ENCODE measurements at regions not wholly inside any gene's neighbourhood (a gene's known extent, or its start where the extent isn't known, plus 50 kb on each side); places are given as distances from the start of the nearest gene placed in this dataset.

DNA sequence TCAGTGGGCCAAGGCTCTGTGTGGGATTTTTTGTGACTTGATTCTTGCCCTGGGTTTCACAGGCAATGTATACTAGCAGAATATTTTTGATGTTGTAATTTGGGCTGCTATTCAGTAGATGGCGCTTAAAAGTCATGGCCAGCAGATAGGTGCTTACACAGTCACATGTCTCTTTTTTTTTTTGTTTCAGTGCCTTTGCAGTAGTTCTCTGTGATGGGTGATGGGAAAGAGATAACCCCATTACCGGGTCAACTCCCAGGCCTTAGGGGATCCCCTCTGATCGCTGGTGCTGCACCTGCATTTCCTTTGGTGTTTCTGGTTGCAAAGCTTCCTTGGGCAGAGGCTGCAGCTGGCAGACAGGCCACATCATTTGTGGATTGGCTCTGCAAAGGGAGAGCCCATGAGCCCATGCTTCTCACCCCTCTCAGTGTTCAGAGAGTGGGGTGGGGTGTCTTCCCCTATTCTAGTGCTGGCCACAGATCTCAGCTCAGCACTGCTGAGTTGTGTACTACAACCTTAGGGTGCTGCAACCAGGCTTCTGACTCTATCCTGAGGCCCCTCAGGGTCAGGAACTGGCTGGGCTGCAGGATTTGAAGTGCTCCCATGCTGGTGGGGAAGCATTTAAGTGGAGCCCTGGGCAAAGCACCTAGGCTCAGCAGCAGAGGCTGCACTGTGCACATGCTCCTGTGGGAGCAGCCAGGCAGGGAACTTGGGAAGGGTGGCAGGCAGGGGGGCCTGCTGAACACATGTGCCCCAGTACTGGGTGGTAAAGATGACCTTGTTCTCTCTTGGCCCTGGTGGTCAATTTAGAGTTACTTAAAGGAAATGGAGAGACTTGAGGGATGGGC lies 219.8 kb upstream of the SPHKAP start:
- H3K4me2 ChIP-seq (ENCODE audit: low read depth, low read length, poor library complexity, severe bottlenecking): no peak overlapping the region
- no peak overlapping the region for H3K27ac ChIP-seq (ENCODE audit: low read depth, low read length)
- H2AFZ ChIP-seq (ENCODE audit: low read depth, low read length, severe bottlenecking): no peak overlapping the region

DNA sequence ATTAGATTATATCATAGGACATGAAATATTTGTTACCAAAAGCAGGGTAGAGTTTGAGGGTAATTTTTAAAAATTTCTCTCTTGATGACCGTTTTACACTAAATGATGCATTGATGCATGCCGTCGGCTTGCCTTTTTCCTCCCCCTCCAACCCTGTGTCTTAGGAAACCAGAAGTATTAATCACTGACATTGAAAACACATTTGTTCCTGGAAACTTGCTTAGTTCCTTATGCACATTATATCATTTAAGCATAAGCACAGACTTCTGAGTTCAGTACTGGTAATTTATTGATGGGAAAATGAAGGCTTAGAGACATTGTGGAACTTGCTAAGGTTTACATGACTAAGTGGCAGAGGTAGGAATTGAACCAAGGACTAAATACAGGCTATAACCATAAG lies 206.3 kb upstream of the SPHKAP start:
- no peak overlapping the region for H3K4me2 ChIP-seq (ENCODE audit: low read depth, low read length, poor library complexity, severe bottlenecking)
- H3K9ac ChIP-seq (ENCODE audit: low read length): no peak overlapping the region
- H3K9me3 ChIP-seq (ENCODE audit: insufficient read depth, low read length): no peaks in the 10 kb centered on the region
- no peaks in the 10 kb centered on the region for H3F3A ChIP-seq (ENCODE audit: insufficient read depth)
- no peak overlapping the region for H2AFZ ChIP-seq (ENCODE audit: low read depth, low read length, severe bottlenecking)
- no peaks in the 10 kb centered on the region for H4K20me1 ChIP-seq (ENCODE audit: low read depth, low read length)
- no peak overlapping the region for H3K4me3 ChIP-seq (ENCODE audit: insufficient read depth, low read length, poor library complexity, severe bottlenecking)
- no peaks in the 10 kb centered on the region for H3K36me3 ChIP-seq (ENCODE audit: low read length)
- H3K9me2 ChIP-seq (replicated peaks; ENCODE audit: insufficient read depth, low read length): no peaks in the 10 kb centered on the region
- TF ChIP-seq, protein P1, sequence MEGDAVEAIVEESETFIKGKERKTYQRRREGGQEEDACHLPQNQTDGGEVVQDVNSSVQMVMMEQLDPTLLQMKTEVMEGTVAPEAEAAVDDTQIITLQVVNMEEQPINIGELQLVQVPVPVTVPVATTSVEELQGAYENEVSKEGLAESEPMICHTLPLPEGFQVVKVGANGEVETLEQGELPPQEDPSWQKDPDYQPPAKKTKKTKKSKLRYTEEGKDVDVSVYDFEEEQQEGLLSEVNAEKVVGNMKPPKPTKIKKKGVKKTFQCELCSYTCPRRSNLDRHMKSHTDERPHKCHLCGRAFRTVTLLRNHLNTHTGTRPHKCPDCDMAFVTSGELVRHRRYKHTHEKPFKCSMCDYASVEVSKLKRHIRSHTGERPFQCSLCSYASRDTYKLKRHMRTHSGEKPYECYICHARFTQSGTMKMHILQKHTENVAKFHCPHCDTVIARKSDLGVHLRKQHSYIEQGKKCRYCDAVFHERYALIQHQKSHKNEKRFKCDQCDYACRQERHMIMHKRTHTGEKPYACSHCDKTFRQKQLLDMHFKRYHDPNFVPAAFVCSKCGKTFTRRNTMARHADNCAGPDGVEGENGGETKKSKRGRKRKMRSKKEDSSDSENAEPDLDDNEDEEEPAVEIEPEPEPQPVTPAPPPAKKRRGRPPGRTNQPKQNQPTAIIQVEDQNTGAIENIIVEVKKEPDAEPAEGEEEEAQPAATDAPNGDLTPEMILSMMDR (IDR thresholded peaks at IDR 0.05; ENCODE audit: insufficient read depth, low read length, poor library complexity, severe bottlenecking): no peak
- no peak overlapping the region for H3K27ac ChIP-seq (ENCODE audit: low read depth, low read length)
- H3K79me2 ChIP-seq (ENCODE audit: insufficient read depth, low read length): no peaks in the 10 kb centered on the region
- H3K27me3 ChIP-seq (ENCODE audit: low read length): no peaks in the 10 kb centered on the region

More for the DNA sequence above, 219.8 kb upstream of the SPHKAP start:
- no peak for TF ChIP-seq EZH2phosphoT487 (conservative IDR thresholded peaks at IDR 0.05; ENCODE audit: low read length)
- TF ChIP-seq, protein P1 (IDR thresholded peaks at IDR 0.05; ENCODE audit: insufficient read depth, low read length, poor library complexity, severe bottlenecking): no peak
- Histone ChIP-seq H3K4me3 (ENCODE audit: insufficient read depth, low read length, poor library complexity, severe bottlenecking) (no peak overlapping the region), H3K79me2 (ENCODE audit: insufficient read depth, low read length) (no peaks in the 10 kb centered on the region), H3K9me2 (replicated peaks; ENCODE audit: insufficient read depth, low read length) (no peaks in the 10 kb centered on the region), H3K9me3 (ENCODE audit: insufficient read depth, low read length) (no peaks in the 10 kb centered on the region), H3K36me3 (ENCODE audit: low read length) (no peaks in the 10 kb centered on the region), H3F3A (ENCODE audit: insufficient read depth) (no peaks in the 10 kb centered on the region), H3K27me3 (ENCODE audit: low read length) (no peaks in the 10 kb centered on the region), H4K20me1 (ENCODE audit: low read depth, low read length) (no peaks in the 10 kb centered on the region), H3K9ac (ENCODE audit: low read length) (no peak overlapping the region)

DNA sequence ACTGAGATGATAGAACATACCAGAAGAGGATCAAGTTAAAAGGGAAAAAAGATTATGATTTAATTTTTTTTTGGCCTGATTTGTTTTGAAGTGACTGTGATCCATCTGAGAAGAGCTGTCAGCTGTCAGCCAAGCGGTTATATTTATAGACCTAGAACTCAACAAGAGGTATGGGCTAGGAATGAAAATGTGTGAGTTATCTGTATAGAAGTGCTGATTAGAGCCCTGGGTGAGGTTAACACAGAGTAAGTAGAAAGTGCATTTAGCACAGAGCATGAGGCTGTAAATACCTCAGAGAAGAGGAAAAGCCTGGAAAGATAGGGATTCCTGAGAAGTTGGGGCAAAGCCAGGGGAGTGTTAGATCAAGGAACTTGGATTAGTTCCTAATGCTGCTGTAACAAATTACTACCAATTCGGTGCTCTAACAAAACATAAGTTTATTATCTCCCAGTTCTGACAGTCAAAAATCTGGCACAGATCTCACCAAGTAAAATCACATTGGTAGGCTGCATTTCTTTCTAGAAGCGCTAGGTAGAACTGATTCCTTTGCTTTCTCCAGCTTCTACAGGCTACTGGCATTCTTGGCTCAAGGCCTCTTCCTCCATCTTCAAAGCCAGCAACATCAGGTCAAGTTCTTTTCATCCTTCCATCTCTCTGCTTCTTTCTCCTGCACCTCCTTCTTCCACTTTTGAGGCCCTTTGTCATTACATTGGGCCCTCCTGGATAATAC lies 197.4 kb upstream of the SPHKAP start:
- Histone ChIP-seq H3K27me3 (ENCODE audit: low read length) (no peaks in the 10 kb centered on the region), H3F3A (ENCODE audit: insufficient read depth) (no peaks in the 10 kb centered on the region), H3K4me3 (ENCODE audit: insufficient read depth, low read length, poor library complexity, severe bottlenecking) (no peak overlapping the region), H4K20me1 (ENCODE audit: low read depth, low read length) (no peaks in the 10 kb centered on the region), H3K9me2 (replicated peaks; ENCODE audit: insufficient read depth, low read length) (no peaks in the 10 kb centered on the region), H2AFZ (ENCODE audit: low read depth, low read length, severe bottlenecking) (no peak overlapping the region), H3K4me2 (ENCODE audit: low read depth, low read length, poor library complexity, severe bottlenecking) (no peak overlapping the region), H3K9me3 (ENCODE audit: insufficient read depth, low read length) (no peaks in the 10 kb centered on the region), H3K27ac (ENCODE audit: low read depth, low read length) (no peak overlapping the region), H3K79me2 (ENCODE audit: insufficient read depth, low read length) (no peaks in the 10 kb centered on the region), H3K36me3 (ENCODE audit: low read length) (no peaks in the 10 kb centered on the region), H3K9ac (ENCODE audit: low read length) (no peak overlapping the region)
- TF ChIP-seq EZH2phosphoT487 (conservative IDR thresholded peaks at IDR 0.05; ENCODE audit: low read length): no peak
- TF ChIP-seq, protein P1 (IDR thresholded peaks at IDR 0.05; ENCODE audit: insufficient read depth, low read length, poor library complexity, severe bottlenecking): no peak
